ENCODE measurements at regions not wholly inside any gene's neighbourhood (a gene's known extent, or its start where the extent isn't known, plus 50 kb on each side); places are given as distances from the start of the nearest gene placed in this dataset.

DNA sequence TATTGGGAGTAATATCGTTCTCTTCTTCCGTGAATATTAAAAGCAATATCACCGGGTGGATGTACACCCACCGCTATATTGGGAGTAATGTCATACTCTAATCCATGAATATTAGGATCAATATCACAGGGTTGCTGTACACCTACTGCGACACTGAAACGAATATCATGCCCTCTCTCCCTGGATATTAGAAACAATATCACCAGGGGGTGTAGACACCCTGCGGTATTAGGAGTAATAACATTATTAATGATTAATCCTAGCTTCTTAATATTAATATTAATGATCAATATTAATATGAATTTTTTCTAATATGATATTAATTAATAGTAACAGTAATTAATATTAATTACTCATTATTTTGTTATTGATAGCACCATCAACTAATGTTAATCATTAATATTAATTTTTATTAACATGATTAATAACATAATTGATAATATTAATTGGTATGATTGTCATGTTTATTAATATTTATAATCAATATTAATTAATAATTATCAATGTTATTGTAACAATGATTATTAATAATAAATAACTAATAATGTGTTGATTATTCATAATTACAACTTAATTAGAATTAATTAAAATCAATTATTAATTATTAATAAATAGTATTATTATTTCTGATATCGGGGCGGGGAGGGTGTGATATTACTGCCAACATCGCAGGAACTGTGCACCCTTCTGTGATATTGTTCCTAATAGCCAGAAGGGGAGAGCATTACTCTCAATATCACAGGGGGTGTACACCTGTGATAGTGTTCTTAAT is 121.3 kb upstream of the C1GALT1 start:
- DNase-seq = no peak

DNA sequence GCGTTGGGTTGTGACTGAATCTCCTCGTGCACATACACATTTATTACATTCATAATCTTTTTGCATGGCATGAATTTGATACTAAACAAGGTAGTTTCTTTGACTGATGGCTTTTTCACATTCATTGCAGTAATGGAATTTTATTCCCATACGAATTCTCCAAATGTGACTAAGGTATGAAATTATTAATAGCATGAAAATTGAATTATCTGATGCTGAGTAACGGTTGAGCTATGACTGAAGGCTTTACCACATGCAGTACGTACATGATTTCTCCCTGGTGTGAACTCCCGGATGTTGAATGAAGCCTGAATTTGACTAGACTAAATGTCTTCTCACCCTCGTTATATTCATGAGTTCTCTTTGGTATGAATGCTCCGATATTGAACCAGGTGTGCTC is 104.4 kb upstream of the C1GALT1 start:
- no peak for DNase-seq

DNA sequence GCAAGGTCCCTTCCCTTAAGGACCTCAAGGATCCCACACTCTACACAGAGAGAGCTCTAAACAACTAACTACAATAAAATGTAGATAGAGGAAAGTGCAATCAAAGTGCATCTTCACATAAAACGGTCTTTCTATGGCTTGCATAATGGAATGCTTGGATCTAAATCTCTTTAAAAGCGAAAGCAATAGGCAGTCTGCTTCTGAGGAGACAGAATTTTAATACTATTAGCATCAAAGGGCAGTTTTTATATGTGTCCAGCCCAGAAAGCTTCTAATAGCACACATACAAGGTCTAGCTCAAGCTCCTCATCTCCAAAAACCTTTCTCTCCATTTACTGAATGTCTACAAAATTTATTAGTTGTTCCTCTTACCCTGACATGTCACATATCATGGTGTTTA is 101.5 kb upstream of the C1GALT1 start:
- no peak for DNase-seq

DNA sequence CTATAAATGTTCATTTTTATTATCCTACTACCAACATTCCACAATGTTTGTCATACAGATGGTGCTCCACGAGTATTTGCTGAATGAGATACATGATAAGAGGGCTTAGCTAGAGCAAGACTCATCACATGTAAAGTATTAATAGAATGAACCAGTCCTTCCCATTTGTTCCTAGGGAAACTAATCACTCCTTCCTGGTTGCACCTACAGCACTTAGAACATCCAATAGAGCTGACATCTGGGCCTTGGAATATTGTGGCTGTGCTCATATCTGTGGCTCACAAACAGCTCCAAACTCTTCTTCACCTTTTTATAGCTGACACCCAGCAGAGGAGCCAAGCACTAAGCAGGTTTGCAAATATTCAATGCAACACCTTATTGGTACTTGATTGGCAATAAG is 91.9 kb upstream of the C1GALT1 start:
- no peak for DNase-seq

DNA sequence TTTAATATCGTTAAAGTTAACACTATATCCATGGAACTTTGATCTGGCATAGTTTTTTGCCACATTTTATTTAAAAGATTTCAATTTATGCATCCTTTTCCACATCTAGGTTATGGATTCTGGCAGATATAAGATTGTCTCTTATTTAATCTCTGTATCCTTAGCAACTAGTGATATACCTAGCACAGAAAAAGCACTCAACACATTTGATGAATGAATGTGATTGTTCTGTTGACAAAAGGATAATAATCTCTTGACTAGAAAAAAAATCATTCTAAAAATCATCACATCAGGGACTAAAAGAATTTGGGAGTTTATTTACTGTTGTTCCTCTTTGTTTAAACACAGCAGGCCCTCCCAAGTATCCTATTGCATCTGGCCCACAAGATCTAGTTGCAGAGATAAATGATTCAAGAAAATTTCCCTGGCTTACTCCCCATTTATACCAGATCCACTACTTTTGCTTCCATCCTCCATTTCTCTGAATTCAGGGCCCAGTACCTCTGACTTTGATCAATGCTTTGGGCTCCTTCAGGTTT is 84.0 kb upstream of the C1GALT1 start:
- DNase-seq = no peak

DNA sequence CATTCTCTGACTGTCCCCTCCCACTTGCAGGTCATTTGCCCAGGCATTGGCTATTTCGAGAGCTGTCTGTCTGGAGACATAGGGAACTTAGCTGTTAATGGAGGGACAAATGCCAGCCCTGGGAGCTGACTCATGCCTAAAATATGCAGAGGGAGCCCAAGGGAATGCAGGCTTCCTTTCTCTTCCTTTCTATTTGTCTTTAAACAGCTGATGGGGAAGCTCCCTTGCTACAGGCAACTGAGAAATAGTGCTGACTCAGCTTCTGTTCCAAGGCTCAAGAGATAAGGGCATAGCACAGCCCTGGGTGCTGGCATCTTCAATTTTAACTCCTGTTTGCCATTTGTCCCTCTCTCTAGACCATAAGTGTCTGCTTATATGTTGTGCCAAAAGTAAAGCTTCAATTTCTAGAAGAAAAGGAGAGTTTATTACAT is 82.7 kb upstream of the C1GALT1 start:
- DNase-seq = no peak

DNA sequence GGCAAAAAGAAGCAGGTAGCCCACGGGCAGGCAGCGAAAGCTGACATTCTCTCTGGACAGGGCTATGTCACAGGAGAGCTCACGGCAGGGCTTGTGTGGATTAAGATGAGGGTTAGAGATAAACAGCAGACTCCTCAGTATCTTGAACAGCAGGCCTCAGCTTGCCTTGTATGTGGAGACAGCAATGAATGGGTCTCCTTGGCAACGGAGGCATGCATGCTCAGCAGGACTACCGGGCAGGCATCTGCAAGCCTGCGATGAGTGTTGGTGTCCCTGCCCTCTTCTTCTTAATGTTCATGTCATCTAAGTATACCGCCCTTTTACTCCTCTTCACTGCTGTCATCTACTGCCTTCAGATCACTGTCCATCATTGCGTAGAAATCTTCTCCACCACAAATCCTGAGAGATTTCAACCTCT is 81.9 kb upstream of the C1GALT1 start:
- DNase-seq = no peak

DNA sequence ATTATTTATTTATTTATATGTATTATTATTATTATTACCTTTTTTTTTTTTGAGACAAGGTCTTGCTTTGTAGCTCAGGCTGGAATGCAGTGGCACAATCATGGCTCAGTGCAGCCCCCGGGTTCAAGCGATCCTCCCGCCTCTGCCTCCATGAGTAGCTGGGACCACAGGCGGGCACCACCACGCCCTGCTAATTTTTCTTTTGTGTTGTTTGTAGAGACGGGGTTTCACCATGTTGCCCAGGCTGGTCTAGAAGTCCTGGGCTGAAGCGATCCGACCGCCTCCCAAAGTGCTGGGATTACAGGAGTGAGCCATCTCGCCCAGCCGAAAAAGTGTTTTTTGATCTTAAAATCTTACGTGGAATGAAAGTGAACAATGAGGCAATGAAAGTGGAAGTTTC is 79.4 kb upstream of the C1GALT1 start:
- no peak for DNase-seq

DNA sequence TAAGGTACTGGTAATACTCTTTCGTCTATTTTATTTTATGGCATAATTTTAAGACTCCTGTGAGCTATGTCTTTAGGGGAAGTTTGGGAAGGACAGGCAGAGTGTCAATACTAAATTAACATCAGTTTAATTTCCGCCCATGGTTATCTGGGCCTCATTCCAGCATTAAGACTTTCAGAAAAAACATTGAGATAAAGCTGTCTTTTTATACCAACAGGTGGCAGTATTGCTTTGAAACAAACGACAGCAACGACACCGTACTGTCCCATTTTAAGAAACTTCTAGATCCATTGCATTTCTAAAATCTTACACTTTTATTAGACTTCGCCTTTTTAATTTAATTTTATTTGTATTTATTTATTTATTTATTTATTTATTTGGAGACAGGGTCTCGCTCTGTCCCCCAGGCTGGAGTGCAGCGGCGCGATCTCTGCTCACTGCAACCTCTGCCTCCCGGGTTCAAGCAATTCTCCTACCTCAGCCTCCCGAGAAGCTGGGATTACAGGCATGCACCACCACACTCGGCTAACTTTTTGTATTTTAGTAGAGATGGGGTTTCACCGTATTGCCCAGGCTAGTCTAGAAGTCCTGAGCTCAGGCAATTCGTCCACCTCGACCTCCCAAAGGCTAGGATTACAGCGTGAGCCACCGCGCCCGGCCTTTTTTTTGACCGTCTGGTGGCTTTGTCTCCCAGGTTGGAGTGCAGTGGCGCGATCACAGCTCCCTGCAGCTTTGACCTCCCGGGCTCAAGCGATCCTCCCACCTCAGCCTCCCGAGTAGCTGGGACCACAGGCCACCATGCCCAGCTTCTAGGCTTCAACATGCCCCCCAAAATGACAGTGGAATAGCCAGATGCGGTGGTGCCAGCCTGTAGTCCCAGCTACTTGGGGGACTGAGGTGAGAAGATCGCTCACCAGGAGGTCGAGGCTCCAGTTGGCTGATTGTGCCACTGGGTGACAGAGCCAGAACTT is 78.7 kb upstream of the C1GALT1 start:
- DNase-seq = peak in 3 of 6 experiments; percentile 46 to 70 (median 69)

DNA sequence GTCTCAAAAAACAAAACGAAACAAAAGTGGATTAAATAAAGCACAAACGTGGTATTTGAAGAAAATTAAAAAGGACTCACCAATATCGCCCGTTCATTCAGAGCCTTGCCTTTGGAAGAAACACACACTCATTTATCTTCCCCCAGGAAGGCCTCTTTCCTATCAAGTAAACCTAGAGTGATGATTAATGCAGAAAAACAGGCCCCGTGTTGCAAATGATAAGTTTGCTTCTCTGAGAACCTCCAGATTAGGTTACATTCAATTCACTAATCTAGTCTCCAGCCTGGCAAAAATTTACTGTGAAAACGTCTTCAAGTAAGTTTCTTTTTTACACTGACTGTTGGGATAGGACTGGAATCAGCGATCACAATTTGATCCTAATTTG is 78.0 kb upstream of the C1GALT1 start:
- no peak for DNase-seq

DNA sequence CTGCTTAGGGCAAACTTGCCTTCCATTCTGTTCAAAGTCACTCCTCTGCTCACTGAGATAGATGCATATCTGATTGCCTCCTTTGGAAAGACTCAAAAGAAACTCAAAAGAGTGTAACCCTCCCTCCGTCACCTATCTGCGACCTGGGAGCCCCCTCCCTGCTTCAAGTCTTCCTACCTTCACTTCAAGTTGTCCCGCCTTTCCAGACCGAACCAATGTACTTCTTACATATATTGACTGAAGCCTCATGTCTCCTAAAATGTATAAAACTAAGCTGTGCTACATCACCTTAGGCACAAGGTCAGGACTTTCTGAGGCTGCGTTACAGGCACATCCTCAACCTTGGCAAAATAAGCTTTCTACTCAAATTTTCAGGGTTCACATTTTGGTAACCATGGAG is 77.4 kb upstream of the C1GALT1 start:
- DNase-seq = peak in 1 of 6 experiments; percentile 12

DNA sequence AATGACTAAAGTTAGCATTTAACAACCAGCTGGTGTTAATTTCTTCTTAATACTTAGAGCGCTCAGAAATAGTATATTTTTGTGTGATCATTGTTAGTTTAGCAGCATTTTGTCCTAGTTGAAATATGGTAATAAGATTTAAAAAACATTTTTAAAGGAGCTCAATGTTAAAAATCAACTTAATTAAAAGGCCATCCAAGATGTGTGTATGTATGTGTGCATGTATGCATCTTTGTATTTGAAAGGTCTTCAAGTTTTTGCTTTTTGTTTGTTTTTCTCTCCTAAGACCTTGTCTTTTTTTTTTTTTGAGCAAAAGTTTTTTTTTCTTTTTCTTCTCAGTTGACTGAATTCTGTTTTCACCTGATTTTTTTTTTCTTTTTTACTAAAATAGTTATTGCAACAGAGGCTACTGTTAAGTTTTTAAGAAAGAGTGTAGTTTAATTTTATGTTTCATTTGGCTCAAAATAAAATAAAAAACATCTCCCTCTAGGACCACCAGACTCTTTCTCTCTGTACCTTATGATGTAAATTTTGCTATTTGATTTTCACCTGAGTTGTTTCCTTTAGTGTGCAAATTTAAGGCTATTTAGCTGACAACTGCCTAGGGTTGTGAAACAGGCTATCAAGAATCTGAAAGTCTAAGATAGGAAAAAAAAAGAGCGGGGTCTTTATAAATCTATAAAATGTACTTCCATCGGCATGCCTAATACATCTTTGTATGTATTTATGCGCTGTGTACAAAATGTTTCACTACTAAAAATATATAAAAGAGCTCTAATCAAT is 76.4 kb upstream of the C1GALT1 start:
- DNase-seq = no peak

DNA sequence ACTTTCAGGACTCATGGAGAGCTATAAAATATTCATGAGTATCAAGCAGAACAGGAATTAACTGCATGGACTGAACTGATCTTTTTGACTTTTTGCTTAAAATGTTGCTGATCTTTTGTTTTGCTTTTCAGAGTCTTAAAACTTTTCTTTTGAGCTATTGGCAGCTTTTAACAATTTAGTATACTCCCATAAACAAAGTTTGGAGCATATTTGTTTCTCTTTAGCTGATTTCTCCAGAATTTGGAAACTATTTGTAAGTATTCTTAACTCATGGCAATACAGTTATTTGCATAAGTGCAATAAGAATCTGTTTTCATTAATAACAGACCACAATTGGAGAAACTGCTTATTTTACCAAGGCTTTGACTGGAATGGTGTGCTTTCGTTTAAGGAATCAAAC is 73.4 kb upstream of the C1GALT1 start:
- no peak for DNase-seq

DNA sequence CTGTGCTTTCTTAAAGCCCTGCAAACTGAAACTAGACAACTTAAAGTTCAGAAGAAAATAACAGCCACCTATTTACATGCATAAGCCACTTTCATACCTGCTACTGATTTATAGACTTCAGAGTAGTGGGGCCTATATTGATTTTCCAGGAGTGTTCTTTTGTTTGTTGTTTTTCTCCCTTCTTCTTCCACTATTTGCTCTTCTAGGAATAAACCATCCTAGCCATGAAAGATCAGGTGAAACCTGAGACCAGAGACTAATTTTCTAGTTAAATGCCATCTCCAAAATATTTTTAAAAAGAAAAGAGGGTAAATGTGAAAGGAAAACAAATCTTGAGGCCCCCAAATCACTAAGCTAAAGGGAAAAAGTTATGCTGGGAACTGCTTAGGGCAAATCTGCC is 72.4 kb upstream of the C1GALT1 start:
- DNase-seq = no peak

DNA sequence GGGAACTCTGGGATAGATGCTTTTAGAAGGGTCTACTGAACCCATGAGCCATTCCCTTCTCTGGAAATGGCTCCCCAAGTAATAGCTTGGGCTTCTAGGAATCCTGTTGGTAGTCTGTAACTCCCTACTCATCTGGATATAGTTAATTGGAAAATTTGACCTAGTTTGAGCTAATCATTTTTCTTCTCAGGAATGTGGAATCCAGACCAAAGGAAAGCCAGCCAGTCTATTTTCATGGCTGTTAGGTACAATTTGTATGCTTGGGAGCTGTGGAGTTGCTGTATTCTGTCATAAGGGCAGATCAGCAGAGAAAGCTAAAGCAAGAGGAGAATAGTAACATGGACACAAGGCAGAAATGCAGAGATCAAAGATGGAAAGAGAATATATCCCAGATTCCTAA is 71.6 kb upstream of the C1GALT1 start:
- no peak for DNase-seq

DNA sequence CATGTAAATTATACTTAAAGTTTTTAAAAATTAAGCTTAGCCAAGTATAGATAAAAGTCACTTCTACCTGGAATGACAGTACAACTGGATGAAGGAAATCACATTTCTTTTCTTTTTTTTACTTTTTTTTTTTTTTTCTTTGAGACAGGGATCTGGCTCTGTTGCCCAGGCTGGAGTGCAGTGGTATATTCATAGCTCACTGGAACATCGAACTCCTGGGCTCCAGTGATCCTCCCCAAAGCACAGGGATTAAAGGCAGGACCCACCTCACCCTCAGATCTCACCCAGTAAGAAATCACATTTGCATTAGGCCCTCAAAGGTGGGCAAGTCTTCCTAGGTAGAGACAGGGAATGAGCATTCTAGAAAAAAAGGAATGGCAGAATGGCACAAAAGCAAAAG is 69.5 kb upstream of the C1GALT1 start:
- no peak for DNase-seq

DNA sequence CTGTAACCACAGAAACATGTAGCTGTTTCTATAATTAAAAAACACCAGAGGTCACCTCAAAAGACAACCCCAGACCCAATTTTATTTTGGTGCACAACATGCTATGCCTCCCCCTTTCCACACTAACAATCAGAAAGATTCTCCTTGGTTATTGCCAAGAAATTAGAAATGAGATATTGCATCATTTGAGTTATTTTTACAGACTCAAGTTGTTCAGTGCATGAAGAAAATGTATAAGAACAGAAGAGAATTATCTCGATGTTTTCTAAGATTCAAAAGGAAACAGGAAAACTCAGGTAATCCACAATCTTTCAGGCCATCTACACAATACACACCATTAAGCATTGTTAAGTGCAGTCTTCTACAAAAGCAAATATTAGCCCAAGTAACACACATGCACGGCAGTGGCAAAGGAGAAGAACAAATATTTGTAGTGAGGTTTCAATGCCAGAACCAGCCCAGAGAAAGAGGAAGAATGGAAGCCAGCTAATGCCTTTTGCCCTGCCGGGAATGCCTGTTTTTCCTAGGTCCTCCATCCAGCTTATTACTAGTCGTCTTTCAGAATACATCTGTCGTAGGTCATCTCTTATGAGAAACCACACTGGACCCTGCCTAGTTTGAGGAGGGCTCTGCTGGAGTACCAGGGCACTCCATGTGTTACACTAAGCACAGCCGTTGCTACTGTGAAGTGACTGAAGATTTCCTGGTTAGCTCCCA is 67.6 kb upstream of the C1GALT1 start:
- no peak for DNase-seq

DNA sequence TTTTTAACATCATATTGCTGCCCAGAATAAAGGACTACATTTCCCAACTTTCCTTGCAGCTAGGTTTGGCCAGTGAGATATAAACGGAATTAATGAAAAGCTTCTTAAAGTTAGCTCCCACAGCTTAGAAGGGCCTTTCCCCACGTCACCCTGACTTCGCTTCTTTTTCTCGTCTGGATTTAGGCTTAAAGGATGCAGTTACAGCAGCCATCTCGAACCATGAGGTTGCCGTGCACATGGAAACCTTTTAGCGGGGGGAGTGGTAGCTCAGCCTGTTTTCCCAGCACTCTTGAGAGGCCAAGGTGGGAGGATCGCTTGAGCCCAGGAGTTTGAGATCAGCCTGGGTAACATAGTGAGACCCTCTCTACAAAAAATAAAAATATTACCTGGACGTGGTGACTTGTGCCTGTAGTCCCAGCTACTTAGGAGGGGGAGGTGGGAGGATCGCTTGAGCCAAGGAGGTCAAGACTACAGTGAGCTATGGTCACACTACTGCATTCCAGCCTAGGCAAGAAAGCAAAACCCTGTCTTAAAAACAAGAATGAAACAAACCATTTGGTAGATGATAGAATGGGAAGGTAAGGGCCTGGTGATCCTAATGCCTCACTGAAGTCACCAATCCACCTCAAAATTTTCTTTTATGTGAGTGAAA is 64.3 kb upstream of the C1GALT1 start:
- no peak for DNase-seq

DNA sequence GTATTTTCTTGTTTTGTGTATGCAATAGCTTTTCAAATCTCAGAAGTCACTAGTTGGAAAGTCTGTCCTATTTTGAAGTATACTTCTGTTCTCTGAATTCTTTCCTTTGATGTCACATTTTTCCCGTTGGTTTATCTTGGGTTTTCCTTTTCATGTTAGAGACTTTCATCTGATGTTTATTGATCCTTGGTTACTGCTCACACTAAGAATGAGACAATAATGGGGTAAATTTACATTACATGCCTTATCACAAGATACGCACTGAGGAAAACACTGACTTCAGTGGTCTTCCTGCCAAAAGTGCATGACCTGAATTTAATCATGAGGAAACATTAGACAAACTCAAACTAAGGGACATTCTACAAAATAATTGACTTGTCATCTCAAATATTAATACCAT is 63.5 kb upstream of the C1GALT1 start:
- DNase-seq = no peak

DNA sequence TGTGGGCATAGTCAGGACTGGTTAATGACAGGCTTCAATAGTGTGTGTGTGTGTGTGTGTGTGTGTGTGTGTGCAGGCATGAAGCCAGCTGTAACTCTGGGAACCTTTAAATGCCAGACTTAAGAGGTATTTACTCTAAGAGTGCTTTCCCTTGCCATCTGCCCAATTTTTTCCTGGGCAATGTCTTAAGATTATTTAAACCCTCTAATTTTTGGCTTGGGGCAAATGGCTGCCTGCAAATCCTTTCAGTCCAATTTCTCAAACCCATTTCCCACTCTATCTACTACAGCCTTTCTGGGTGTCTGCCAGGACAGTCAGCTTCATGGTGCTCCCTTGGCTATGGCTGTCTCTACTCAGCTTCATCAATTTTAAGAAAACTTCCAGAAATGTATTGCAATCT is 62.6 kb upstream of the C1GALT1 start:
- DNase-seq = no peak

DNA sequence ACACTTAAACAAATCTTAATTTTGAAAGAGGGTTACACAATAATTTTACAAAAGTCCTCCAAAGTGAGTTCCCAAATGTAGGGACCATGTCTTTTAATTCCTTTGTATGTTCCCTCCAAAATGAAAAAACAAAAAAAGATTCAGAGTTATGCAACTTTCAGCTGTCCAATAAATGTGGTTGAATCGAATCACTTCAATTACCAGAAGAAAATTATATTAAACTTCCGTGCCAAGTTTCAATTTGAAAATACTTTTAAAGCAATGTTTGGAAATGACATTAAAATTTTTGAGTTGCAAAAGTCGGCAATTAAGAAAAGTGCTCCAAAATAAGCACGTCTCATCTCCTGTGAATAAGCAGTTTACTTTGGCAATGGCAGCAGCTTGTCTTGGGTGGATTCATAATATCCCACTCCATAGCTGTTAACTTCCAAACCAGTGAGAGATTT is 60.3 kb upstream of the C1GALT1 start:
- no peak for DNase-seq
